CD4-positive, CD25-positive, alpha-beta regulatory T cell (primary cell): ENCODE measurements at regions not wholly inside any gene's neighbourhood (a gene's known extent, or its start where the extent isn't known, plus 50 kb on each side); places are given as distances from the start of the nearest gene placed in this dataset.

Experiments used
- ATAC-seq, 2 donors: fragments of 150-1000 bp; cut with Tn5 transposase; one replicate each; pipeline ENCODE4 v1.10.0; 2021; ENCODE audit warnings: low read depth in 2 of 2, moderate number of reproducible peaks in 2 of 2, moderate library complexity in 1 of 2
- DNase-seq, 3 donors: peaks; one replicate each; pipeline versions ENCODE4 v3.0.0 to v3.0.0-alpha.2; 2012 to 2022; ENCODE audit warnings: mixed read lengths in 1 of 3
- H3K27ac ChIP-seq: one replicate; pipeline ENCODE4 v1.7.0; 2013; ENCODE audit warnings: mild to moderate bottlenecking, low read length; ENCODE audit not compliant: insufficient read depth, poor library complexity, severe bottlenecking
- H3K27me3 ChIP-seq: one replicate; pipeline ENCODE4 v1.7.0; 2013; ENCODE audit warnings: low read length; ENCODE audit not compliant: control insufficient read depth, insufficient read depth
- H3K36me3 ChIP-seq: one replicate; pipeline ENCODE4 v1.7.0; 2013; ENCODE audit warnings: mild to moderate bottlenecking, low read length, moderate library complexity; ENCODE audit not compliant: control insufficient read depth, insufficient read depth
- H3K4me1 ChIP-seq: 2 replicates; pipeline ENCODE4 v1.7.0; 2013; ENCODE audit warnings: mild to moderate bottlenecking, low read length; ENCODE audit not compliant: insufficient read depth, control insufficient read depth, poor library complexity, severe bottlenecking
- H3K4me3 ChIP-seq: one replicate; pipeline ENCODE4 v1.7.0; 2013; ENCODE audit warnings: low read depth, mild to moderate bottlenecking, low read length, moderate library complexity
- H3K9me3 ChIP-seq, 2 experiments: 1 replicate in 1 of 2; 2 replicates in 1 of 2; pipeline ENCODE4 v1.7.0; 2013; ENCODE audit warnings: low read length in 2 of 2, mild to moderate bottlenecking in 1 of 2, moderate library complexity in 1 of 2; ENCODE audit not compliant: control insufficient read depth in 2 of 2
- H3K27ac Mint-ChIP-seq, 3 donors: one replicate each; pipeline ENCODE4 v1.8.0; 2020 to 2022; ENCODE audit warnings: mild to moderate bottlenecking in 3 of 3, mixed read lengths in 3 of 3, moderate library complexity in 2 of 3
- H3K27me3 Mint-ChIP-seq: one replicate; pipeline ENCODE4 v1.8.0; 2022; ENCODE audit warnings: mild to moderate bottlenecking, mixed read lengths
- H3K36me3 Mint-ChIP-seq: one replicate; pipeline ENCODE4 v1.8.0; 2020; ENCODE audit warnings: mixed read lengths
- H3K4me1 Mint-ChIP-seq, 4 donors: one replicate each; pipeline ENCODE4 v1.8.0; 2020 to 2022; ENCODE audit warnings: mixed read lengths in 4 of 4, mild to moderate bottlenecking in 1 of 4
- H3K4me3 Mint-ChIP-seq, 4 donors: one replicate each; pipeline ENCODE4 v1.8.0; 2020 to 2022; ENCODE audit warnings: mild to moderate bottlenecking in 4 of 4, mixed read lengths in 4 of 4, moderate library complexity in 3 of 4
- H3K9me3 Mint-ChIP-seq, 7 donors: one replicate each; pipeline ENCODE4 v1.8.0; 2020 to 2022; ENCODE audit warnings: mixed read lengths in 7 of 7, mild to moderate bottlenecking in 3 of 7, moderate library complexity in 2 of 7

DNA sequence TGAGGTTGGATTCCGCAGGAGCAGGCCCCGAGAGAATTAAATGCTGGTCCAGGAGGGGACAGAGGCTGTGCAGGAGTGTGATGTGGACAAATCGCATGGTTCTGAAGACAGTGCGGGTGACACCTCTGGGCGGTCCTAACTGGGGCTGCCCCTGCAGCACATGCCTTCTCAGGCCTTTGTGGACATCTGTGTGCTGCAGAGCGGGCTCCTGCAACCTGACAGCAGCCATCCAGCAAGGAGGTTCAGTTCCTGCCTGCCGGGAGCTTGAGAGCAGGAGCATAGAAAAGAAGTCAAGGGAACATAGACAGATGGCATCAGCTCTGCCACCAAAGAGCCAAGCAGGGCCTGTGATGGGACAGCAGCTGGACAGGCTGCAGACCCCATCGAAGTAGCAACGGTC, 135.9 kb upstream of the PPP2R2D start:
- Mint-ChIP-seq H3K27me3 (peaks cover 5% of the 10 kb centered on the region), H3K27ac (no peak overlapping the region), H3K9me3 (peaks cover 0 to 3% (median 0%) of the 10 kb centered on the region in 7 donors), H3K4me1 (no peaks in the 10 kb centered on the region), H3K4me3 (no peak overlapping the region), H3K36me3 (no peaks in the 10 kb centered on the region)
- Histone ChIP-seq H3K36me3 (no peaks in the 10 kb centered on the region), H3K27me3 (no peaks in the 10 kb centered on the region), H3K27ac (no peak overlapping the region), H3K4me3 (no peak overlapping the region), H3K9me3 (no peaks in the 10 kb centered on the region), H3K4me1 (no peaks in the 10 kb centered on the region)
- DNase-seq (no peak), ATAC-seq (no peak)

DNA sequence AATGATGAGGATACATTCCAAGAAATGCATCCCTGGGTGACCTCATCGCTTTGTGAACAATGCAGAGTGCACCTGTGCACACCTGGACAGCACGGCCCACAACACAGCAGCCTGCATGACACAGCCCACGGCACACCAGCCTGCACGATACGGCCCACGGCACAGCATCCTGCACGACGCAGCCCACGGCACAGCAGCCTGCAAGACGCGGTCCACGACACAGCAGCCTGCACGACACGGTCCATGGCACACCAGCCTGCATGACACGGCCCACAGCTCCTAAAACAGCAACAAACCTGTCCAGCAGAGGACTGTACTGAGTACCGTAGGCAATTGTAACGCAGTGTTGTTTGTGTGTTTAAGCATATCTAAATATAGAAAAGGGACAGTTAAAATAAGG, 134.7 kb upstream of the PPP2R2D start:
- H3K27me3 Mint-ChIP-seq, result peaks cover 5% of the 10 kb centered on the region
- H3K9me3 Mint-ChIP-seq, result peaks cover 0 to 8% (median 0%) of the 10 kb centered on the region in 7 donors
- no peak overlapping the region for H3K4me3 ChIP-seq
- no peaks in the 10 kb centered on the region for H3K4me1 Mint-ChIP-seq
- no peaks in the 10 kb centered on the region for H3K4me1 ChIP-seq
- DNase-seq (no peak), ATAC-seq (no peak)
- no peak overlapping the region for H3K27ac Mint-ChIP-seq
- H3K4me3 Mint-ChIP-seq, result no peak overlapping the region
- H3K36me3 ChIP-seq, result no peaks in the 10 kb centered on the region
- H3K27me3 ChIP-seq, result no peaks in the 10 kb centered on the region
- no peaks in the 10 kb centered on the region for H3K36me3 Mint-ChIP-seq
- H3K9me3 ChIP-seq, result no peaks in the 10 kb centered on the region
- no peak overlapping the region for H3K27ac ChIP-seq

DNA sequence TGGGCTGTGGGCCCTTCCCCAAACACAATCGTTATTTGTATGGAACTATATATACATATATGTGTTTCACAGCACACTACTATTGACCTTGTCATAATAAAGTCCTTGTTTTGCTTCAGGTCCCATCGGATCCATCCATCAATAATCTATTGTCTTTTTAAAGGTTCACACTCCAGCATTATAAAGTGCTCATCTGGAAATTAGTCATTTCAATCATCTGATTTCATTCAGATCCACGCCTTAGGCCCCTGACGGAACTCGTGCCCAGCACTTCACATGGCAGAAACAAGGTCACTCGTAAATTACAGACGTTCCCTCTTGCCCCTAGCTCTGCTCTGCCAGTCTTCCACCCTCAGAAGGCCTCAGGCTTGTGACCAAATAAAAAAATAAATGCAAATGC, 133.1 kb upstream of the PPP2R2D start:
- H3K27ac Mint-ChIP-seq, result peak overlapping the region in 1 of 3 donors; percentile 22
- Histone ChIP-seq H3K4me1 (no peaks in the 10 kb centered on the region), H3K36me3 (no peaks in the 10 kb centered on the region), H3K9me3 (no peaks in the 10 kb centered on the region), H3K27me3 (no peaks in the 10 kb centered on the region), H3K4me3 (no peak overlapping the region), H3K27ac (no peak overlapping the region)
- no peaks in the 10 kb centered on the region for H3K36me3 Mint-ChIP-seq
- DNase-seq (no peak), ATAC-seq (no peak)
- no peaks in the 10 kb centered on the region for H3K4me1 Mint-ChIP-seq
- peaks cover 0 to 9% (median 0%) of the 10 kb centered on the region in 7 donors for H3K9me3 Mint-ChIP-seq
- H3K27me3 Mint-ChIP-seq, result peaks cover 5% of the 10 kb centered on the region
- H3K4me3 Mint-ChIP-seq, result no peak overlapping the region

DNA sequence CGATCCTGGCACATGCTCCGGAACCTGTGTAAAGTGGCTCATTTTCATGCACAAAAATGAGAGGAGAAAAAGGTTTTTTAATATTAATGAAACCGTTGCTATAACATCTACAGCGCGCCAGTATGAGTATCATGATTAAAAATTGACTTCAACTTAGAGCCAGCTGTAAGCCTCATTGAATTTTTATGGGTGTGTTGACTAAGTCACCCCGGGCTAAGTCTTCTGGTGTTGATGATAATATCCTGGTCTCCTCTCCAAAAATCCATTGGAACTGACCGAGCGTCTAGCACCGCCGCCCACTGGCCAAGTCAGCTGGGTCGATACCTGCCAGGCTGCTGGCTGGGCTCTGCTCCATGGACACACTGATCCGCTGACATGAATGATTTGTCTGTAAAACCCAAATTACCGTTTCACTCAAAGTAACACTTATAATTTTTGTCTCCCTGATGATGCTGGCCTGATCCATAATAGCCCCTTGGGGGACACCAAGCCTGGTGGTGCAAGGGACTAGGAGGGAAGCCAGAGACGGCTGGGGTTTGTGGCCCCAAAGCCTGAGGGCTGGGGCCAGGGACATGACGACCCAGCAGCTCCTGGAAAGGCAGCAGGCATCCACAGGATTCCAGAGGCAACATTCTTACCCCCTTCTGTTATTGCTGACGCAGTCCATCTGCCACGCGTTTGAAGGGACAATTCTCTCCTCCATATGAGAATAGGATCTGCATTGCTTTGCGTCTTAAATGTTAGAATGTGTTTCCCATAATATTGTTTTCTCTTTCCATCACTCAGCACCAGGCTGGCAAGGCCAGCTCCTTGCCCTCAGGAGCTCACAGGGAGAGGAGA, 131.0 kb upstream of the PPP2R2D start:
- Mint-ChIP-seq H3K27ac (no peak overlapping the region), H3K27me3 (no peaks in the 10 kb centered on the region), H3K36me3 (no peaks in the 10 kb centered on the region), H3K4me1 (no peaks in the 10 kb centered on the region), H3K9me3 (peaks cover 0 to 9% (median 0%) of the 10 kb centered on the region in 7 donors), H3K4me3 (no peak overlapping the region)
- DNase-seq (no peak), ATAC-seq (no peak)
- no peaks in the 10 kb centered on the region for H3K4me1 ChIP-seq
- H3K4me3 ChIP-seq, result no peak overlapping the region
- no peak overlapping the region for H3K27ac ChIP-seq
- H3K27me3 ChIP-seq, result no peaks in the 10 kb centered on the region
- H3K9me3 ChIP-seq, result no peaks in the 10 kb centered on the region
- H3K36me3 ChIP-seq, result no peaks in the 10 kb centered on the region

DNA sequence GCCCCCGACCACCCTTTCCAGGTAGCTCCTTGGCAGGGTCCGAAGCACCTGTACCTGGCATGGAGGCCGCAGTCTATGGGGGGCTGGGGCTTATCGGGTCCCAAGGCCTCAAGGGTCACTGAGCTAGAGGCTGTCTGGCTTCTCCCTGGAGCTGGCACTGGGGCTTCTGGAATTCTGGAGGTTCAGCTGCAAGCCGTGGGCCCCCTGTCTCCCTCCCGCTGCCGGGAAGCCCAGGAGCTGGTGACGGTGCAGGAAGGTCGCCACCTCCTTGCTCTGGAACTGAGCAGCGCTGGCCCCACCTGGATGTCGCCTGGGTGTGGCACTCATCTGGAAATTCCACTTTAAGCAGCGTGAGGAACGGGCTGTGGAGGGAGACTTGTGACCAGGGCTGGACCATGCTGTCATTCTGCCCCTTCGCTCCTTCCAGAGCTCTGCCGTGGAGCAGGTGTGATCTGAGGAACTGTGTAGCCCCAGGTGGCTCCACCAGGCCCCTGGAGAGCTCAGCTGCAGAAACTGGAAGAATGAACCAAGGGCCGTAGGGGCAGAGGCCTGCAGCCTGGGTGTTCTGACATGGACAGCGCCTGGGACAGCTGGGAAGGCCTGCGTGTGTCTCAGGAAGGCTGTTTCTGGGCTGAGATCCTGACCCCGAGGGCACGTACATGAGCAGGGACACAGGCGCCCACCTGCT, 129.7 kb upstream of the PPP2R2D start:
- no peaks in the 10 kb centered on the region for H3K36me3 ChIP-seq
- no peak overlapping the region for H3K4me3 ChIP-seq
- no peak overlapping the region for H3K27ac Mint-ChIP-seq
- ATAC-seq (no peak), DNase-seq (no peak)
- H3K27me3 Mint-ChIP-seq, result no peaks in the 10 kb centered on the region
- H3K36me3 Mint-ChIP-seq, result no peaks in the 10 kb centered on the region
- no peak overlapping the region for H3K4me3 Mint-ChIP-seq
- H3K9me3 Mint-ChIP-seq, result peaks cover 0 to 12% (median 0%) of the 10 kb centered on the region in 7 donors
- no peaks in the 10 kb centered on the region for H3K27me3 ChIP-seq
- H3K4me1 Mint-ChIP-seq, result no peaks in the 10 kb centered on the region
- H3K4me1 ChIP-seq, result no peaks in the 10 kb centered on the region
- H3K9me3 ChIP-seq, result peaks cover 0 to 3% of the 10 kb centered on the region in 2 experiments
- no peak overlapping the region for H3K27ac ChIP-seq

DNA sequence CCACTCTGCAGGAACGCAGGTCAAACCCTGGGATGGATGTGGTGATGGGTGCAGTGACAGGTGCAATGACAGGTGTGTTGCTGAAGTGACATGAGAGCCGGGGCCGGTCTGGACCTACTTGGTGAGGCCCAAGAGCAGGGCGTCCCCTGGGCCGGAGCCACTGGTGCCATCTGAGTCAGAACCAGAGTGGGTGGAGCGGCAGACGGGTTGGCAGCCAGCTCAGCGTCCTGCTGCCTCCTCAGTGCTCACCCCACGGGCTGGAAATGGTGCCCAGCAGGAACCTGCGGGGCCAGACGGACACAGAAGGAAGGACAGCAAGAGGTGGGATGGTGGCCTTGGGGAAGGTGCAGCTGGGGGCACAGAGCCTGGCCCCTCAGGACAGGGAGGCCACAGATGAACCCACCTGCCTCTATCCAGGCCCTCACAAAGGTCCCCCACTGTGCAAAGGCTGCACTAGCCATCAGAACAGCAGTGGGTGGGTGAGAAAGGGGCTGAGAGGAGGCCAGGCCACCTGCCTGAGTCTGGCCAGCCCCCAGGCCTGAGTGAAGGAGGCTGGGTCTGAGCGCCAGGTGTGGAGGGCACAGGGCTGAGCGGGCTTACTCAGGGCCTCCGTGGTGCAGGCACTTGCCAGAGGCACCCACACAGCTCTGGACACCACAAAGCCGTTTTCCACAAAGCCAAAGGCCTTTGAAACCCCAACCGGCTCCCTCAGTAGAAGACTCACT, 129.0 kb upstream of the PPP2R2D start:
- peaks cover 0 to 15% (median 3%) of the 10 kb centered on the region in 7 donors for H3K9me3 Mint-ChIP-seq
- no peaks in the 10 kb centered on the region for H3K4me1 ChIP-seq
- H3K27ac ChIP-seq, result no peak overlapping the region
- no peaks in the 10 kb centered on the region for H3K4me1 Mint-ChIP-seq
- H3K36me3 Mint-ChIP-seq, result no peaks in the 10 kb centered on the region
- H3K4me3 Mint-ChIP-seq, result no peak overlapping the region
- H3K36me3 ChIP-seq, result no peaks in the 10 kb centered on the region
- H3K4me3 ChIP-seq, result no peak overlapping the region
- H3K27me3 ChIP-seq, result no peaks in the 10 kb centered on the region
- DNase-seq (no peak), ATAC-seq (no peak)
- H3K27me3 Mint-ChIP-seq, result no peaks in the 10 kb centered on the region
- H3K27ac Mint-ChIP-seq, result peak overlapping the region in 1 of 3 donors; percentile 71
- H3K9me3 ChIP-seq, result peaks cover 0 to 10% of the 10 kb centered on the region in 2 experiments

DNA sequence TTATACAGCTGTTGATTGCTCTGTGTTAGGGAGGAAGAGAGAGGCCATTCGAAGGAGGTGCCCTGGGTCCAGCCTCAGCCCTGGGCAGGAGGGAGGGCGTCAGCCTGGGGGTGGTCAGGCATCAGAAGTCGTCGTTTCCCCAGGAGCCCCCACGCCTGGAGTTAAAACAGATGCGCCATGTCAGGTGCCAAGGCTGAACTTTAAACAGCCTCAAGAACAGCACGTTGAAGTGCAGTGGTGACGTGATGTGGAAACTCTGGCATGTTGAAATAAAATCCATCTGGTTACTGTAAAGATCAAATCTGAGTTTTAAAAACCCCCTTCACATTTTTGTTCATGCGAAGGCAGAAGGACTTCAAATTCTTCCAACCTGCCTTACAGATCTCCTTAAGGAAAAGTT, 128.4 kb upstream of the PPP2R2D start:
- no peak for ATAC-seq
- H3K27ac ChIP-seq, result no peak overlapping the region

More for the DNA sequence above, 128.4 kb upstream of the PPP2R2D start:
- Mint-ChIP-seq H3K27ac (no peak overlapping the region), H3K4me1 (no peaks in the 10 kb centered on the region), H3K4me3 (no peak overlapping the region), H3K9me3 (peaks cover 0 to 20% (median 7%) of the 10 kb centered on the region in 7 donors), H3K27me3 (no peaks in the 10 kb centered on the region), H3K36me3 (no peaks in the 10 kb centered on the region)
- no peak for DNase-seq
- Histone ChIP-seq H3K4me3 (no peak overlapping the region), H3K4me1 (no peaks in the 10 kb centered on the region), H3K27me3 (no peaks in the 10 kb centered on the region), H3K9me3 (peaks cover 5 to 16% of the 10 kb centered on the region in 2 experiments), H3K36me3 (no peaks in the 10 kb centered on the region)
